Thyroid gland (tissue), 4 donors: ENCODE measurements at regions not wholly inside any gene's neighbourhood (a gene's known extent, or its start where the extent isn't known, plus 50 kb on each side); places are given as distances from the start of the nearest gene placed in this dataset.

Experiments
- CTCF ChIP-seq, 6 experiments: fragments of 200-600 bp in 3 of 6; fragments of 450-650 bp in 3 of 6; sonication (generic) in 3 of 6; IDR thresholded peaks; one replicate each; pipeline ENCODE4 v1.5.1; 2016 to 2019; ENCODE audit warnings: antibody characterized with exemption in 6 of 6, mild to moderate bottlenecking in 2 of 6, inconsistent platforms in 1 of 6, moderate library complexity in 1 of 6
- POLR2A ChIP-seq, 2 donors: fragments of 450-650 bp; IDR thresholded peaks; one replicate each; pipeline ENCODE4 v1.6.1; 2017; ENCODE audit warnings: antibody characterized with exemption in 2 of 2, mild to moderate bottlenecking in 2 of 2, moderate library complexity in 1 of 2

GRCh38 chr1:116318897-116319296 is 54.1 kb upstream of the ATP1A1 start:
- no peak for TF ChIP-seq CTCF (IDR thresholded peaks at IDR 0.05)
- no peak for TF ChIP-seq POLR2A (IDR thresholded peaks at IDR 0.05)
